ENCODE measurements at regions not wholly inside any gene's neighbourhood (a gene's known extent, or its start where the extent isn't known, plus 50 kb on each side); places are given as distances from the start of the nearest gene placed in this dataset.
"Not testable (repeated sequence)": the region's sequence is repeated elsewhere in the genome, so short reads cannot be mapped to it uniquely, and the experiment has no call there.

DNA sequence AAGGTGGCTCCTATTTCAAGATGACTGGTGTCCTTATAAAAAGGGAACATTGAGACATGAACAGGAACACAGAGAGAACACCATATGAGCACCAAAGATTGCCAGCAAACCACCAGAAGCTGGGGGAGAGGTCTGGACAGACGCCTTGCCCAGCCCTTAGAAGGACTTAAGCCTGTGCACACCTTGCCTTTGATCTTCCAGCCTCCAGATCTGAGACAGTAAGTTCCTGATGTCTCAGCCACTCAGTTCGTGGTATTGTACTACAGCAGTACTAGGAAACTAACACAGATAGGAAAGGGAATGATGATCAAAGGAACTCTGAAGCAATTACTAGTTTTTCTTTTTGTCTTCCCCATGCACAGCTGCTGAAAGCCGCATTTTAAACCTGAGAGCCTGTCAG lies 137.3 kb upstream of the FHL2 start:
- WGBS: 49% methylated on average over 3 of the region's 3 CpGs
- TF ChIP-seq POLR2A (IDR thresholded peaks at IDR 0.05) (no peak), POLR2AphosphoS5 (IDR thresholded peaks at IDR 0.05) (no peak)
- TF ChIP-seq, protein P1, sequence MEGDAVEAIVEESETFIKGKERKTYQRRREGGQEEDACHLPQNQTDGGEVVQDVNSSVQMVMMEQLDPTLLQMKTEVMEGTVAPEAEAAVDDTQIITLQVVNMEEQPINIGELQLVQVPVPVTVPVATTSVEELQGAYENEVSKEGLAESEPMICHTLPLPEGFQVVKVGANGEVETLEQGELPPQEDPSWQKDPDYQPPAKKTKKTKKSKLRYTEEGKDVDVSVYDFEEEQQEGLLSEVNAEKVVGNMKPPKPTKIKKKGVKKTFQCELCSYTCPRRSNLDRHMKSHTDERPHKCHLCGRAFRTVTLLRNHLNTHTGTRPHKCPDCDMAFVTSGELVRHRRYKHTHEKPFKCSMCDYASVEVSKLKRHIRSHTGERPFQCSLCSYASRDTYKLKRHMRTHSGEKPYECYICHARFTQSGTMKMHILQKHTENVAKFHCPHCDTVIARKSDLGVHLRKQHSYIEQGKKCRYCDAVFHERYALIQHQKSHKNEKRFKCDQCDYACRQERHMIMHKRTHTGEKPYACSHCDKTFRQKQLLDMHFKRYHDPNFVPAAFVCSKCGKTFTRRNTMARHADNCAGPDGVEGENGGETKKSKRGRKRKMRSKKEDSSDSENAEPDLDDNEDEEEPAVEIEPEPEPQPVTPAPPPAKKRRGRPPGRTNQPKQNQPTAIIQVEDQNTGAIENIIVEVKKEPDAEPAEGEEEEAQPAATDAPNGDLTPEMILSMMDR (IDR thresholded peaks at IDR 0.05): no peak
- Histone ChIP-seq H3K9me3 (no peaks in the 10 kb centered on the region), H3K27ac (no peak overlapping the region), H3K4me3 (no peak overlapping the region), H3K36me3 (no peaks in the 10 kb centered on the region), H3K4me1 (replicated peaks) (no peaks in the 10 kb centered on the region), H3K27me3 (replicated peaks; ENCODE audit: insufficient read depth) (no peaks in the 10 kb centered on the region)
- intact Hi-C loops (cut with DNase I): no loop called here
- DNase-seq (ENCODE audit: low spot score): no peak

DNA sequence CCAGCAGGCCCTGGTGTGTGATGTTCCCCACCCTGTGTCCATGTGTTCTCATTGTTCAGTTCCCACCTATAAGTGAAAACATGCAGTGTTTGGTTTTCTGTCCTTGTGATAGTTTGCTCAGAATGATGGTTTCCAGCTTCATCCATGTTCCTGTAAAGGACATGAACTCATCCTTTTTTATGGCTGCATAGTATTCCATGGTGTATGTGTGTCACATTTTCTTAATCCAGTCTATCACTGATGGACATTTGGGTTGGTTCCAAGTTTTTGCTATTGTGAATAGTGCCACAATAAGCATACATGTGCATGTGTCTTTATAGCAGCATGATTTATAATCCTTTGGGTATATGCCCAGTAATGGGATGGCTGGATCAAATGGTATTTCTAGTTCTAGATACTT lies 130.4 kb upstream of the FHL2 start:
- H3K4me3 ChIP-seq; H3K27ac ChIP-seq; intact Hi-C loops (cut with DNase I): not testable (repeated sequence)

DNA sequence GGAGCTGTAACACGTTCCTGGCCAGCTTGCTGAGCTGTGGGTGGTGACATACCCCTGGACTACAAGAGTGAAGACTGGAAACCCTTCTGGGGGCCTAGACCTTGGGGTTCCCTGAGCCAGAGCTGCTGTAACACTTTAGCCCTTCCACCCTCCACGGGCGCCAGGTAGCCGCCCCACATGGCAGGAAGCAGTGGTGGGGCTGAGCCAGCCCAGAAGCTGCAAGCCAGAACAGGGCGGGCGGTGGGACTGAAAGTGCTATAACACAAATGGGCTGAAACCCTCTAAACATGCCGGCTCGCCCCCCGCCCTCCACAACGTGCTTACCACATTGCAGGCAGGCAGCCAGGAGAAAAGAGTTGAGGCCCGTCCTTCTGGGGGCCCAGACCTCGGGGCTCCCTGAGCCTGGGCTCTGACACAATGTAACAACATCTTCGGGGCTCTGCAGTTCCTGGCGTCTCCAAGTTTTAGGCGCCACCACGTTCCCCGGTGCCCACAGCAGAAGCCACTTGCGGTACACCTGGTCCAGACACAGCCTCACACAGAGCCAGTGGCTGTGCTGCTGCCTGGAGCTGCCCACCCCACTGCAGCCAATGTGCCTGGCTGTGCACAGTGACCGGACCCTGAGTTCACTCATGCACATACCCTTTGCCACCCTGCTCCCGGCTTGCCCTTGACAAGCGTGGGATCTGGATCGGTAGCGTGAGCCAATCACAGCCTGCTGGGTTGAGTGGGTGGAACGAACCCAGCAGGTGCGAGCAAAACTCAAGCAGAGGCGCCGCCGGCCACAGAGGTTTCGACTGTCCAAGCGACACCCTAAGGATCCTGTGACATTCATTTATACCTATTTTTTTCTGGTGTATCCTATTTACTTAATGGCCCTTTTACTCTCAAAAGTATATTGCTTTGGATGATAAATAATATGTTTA lies 127.4 kb upstream of the FHL2 start:
- H3K4me1 ChIP-seq (replicated peaks): no peaks in the 10 kb centered on the region

More for the DNA sequence above, 130.4 kb upstream of the FHL2 start:
- H3K9me3 ChIP-seq; H3K27me3 ChIP-seq (replicated peaks; ENCODE audit: insufficient read depth); DNase-seq (ENCODE audit: low spot score); H3K36me3 ChIP-seq; H3K4me1 ChIP-seq (replicated peaks): not testable (repeated sequence)

DNA sequence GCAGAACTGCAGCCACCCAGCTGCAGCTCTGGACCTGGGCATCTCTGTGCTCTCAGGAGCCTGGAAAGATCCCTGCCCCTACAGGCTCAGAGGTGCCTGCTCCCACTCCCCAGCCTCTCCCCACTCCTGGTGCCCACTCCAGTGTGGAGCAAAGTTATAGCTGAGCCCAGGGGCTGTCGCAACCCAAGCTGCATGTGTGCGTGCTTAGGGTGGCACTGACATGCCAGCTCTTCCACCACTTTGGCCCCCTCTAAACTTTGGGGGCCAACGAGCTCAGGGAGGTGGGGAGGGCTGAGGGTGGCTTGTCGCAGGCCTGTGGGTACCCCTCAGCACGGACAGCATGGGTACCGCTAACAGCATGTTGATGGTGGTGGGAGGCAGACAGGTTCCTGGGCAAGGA lies 126.3 kb upstream of the FHL2 start:
- 100% methylated on average over 6 of the region's 6 CpGs for WGBS
- intact Hi-C loops (cut with DNase I): no loop called here
- Histone ChIP-seq H3K4me1 (replicated peaks) (no peaks in the 10 kb centered on the region), H3K27ac (no peak overlapping the region), H3K4me3 (no peak overlapping the region), H3K9me3 (no peaks in the 10 kb centered on the region), H3K36me3 (no peaks in the 10 kb centered on the region), H3K27me3 (replicated peaks; ENCODE audit: insufficient read depth) (no peaks in the 10 kb centered on the region)
- TF ChIP-seq POLR2A (IDR thresholded peaks at IDR 0.05) (no peak), POLR2AphosphoS5 (IDR thresholded peaks at IDR 0.05) (no peak)
- TF ChIP-seq, protein P1 (IDR thresholded peaks at IDR 0.05): no peak
- no peak for DNase-seq (ENCODE audit: low spot score)

More for the DNA sequence above, 127.4 kb upstream of the FHL2 start:
- H3K9me3 ChIP-seq: no peaks in the 10 kb centered on the region
- H3K4me3 ChIP-seq: no peak overlapping the region
- no peak overlapping the region for H3K27ac ChIP-seq
- 80% methylated on average over 29 of the region's 30 CpGs for WGBS
- intact Hi-C loops (cut with DNase I): no loop called here
- DNase-seq (ENCODE audit: low spot score): no peak
- no peaks in the 10 kb centered on the region for H3K27me3 ChIP-seq (replicated peaks; ENCODE audit: insufficient read depth)
- H3K36me3 ChIP-seq: no peaks in the 10 kb centered on the region
- TF ChIP-seq, protein P1 (IDR thresholded peaks at IDR 0.05): no peak
- no peak for TF ChIP-seq POLR2A (IDR thresholded peaks at IDR 0.05)
- TF ChIP-seq POLR2AphosphoS5 (IDR thresholded peaks at IDR 0.05): no peak

DNA sequence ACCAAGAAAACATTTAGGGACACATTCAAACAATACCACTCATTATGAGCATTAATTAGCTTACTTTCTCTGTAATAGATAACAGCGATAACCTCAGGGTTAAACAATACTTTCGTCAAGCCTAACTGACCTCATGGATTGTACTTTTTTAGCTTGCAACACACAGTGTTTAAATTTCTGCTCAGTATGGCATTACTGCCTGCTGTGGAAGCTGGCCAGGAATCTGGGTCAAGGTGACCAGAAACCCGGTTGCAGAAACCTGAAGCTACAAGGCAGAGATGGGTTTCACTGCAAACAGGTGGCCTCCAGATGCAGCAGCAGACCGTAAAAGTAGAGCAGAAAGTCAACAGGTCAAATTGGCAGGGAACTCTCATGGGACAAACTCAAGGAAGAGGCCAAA lies 123.8 kb upstream of the FHL2 start:
- no peak for DNase-seq (ENCODE audit: low spot score)
- intact Hi-C loops (cut with DNase I): no loop called here
- WGBS: 81% methylated on average over 4 of the region's 4 CpGs

More for the DNA sequence above, 123.8 kb upstream of the FHL2 start:
- Histone ChIP-seq H3K9me3 (no peaks in the 10 kb centered on the region), H3K4me1 (replicated peaks) (no peaks in the 10 kb centered on the region), H3K4me3 (no peak overlapping the region), H3K27me3 (replicated peaks; ENCODE audit: insufficient read depth) (no peaks in the 10 kb centered on the region), H3K27ac (no peak overlapping the region), H3K36me3 (no peaks in the 10 kb centered on the region)
- TF ChIP-seq, protein P1 (IDR thresholded peaks at IDR 0.05): no peak
- no peak for TF ChIP-seq POLR2AphosphoS5 (IDR thresholded peaks at IDR 0.05)
- TF ChIP-seq POLR2A (IDR thresholded peaks at IDR 0.05): no peak
